GM18511 (cell line): ENCODE measurements at regions not wholly inside any gene's neighbourhood (a gene's known extent, or its start where the extent isn't known, plus 50 kb on each side); places are given as distances from the start of the nearest gene placed in this dataset.

Experiments used
- ATAC-seq: cut with Tn5 transposase; IDR thresholded peaks from one replicate; pipeline ENCODE4 v1.9.1; 2021; ENCODE audit warnings: mild to moderate bottlenecking, moderate library complexity; ENCODE audit not compliant: unreplicated experiment

DNA sequence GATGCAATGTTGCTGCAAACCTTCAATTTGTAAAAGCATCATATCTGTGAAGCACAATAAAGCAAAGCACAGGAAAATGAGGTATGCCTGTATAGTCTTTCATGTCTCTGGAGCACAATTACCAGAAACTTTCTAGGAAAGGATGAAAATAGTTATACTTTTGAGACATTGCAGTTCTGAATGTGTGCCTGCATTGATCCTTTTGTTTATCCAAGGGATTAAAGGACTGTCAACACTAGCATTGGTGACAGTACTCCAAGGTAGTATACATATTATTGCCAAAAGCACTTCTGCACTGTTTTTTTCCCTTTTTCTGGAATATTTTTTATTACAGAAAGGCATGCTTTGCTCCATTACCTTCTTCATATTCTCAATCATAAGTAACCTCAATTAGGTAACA is 476.0 kb downstream of the GABRG1 start:
- no peak for ATAC-seq

DNA sequence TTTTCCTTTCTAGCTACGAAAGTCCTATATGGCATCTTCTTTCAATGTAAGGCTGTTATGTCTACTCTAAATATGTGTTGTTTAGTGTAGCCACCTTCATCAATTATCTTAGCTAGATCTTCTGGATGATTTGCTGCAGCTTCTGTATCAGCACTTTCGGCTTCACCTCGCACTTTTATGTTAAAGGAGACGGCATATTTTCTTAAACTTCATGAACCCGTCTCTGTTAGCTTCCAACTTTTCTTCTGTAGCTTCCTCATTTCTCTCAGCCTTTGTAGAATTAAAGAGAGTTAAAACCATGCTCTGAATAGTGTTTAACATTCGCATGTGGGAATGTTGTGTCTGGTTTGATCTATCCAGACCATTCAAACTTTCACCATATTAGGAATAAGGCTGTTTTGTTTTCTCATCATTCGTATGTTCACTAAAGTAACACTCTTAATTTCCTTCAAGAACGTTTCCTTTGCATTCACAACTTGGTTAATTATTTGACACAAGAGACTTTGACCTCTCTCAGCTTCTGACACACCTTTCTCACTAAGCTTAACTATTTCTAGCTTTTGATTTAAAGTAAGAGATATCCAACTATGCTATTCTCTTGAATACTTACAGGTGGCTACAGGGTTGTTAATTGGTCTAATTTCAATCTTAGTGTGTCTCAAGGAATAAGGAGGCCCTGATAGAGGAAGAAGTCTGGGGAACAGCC is 476.8 kb downstream of the GABRG1 start:
- no peak for ATAC-seq

DNA sequence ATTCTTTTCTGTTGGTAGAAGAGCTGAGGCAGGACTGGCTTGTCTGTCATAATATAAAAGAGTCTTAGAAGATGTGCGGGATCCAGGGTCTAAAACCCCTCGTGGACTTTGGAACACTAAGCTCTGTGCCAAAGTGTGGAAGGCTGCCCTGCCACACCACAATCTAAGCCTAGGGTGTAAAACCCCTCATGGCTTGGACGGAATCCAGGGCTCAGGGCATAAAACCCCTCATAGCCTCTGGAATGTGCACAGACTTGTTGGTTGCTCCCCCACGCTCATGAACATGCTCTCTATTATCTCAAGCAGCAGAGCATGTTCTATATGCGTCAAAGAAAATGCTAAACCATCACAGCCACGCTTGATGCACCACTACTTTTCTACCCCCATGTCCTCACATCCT is 483.6 kb downstream of the GABRG1 start:
- no peak for ATAC-seq

DNA sequence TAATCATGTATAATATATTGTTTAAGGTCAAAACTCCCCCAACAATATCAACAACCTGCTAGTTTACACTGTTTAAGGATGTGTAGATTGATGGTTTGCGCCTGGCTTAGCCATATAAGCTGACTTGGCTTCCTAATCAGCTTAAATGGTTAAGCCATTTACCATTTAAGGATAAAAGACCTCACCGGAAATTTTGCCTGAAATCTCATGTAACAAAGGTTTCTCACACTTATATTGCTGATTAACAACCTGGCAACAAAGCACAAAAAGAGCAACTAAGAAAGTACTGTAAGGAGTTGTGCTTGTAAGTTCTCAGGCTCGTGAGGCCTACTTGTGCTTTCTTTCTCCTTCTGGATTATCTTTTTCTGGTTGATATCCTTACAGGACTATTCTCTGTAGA is 485.2 kb downstream of the GABRG1 start:
- ATAC-seq: no peak

DNA sequence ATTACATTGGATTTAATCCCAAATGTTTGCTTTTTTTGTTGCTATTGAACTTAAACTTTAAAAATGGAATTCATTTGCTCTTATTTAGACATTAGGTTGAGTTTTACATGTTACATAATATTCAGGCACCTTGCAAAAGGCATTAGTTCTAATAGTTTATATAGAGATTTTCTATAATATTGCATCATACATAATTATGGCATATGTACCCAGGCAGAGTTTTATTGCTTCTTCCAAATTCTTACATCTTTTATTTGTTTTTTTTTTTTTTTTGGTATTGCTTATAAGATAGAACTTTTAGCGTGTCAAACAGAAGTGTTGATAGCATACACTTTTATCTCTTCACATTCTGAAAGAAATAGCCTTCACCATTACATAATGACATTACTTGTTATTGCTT is 487.7 kb downstream of the GABRG1 start:
- no peak for ATAC-seq

DNA sequence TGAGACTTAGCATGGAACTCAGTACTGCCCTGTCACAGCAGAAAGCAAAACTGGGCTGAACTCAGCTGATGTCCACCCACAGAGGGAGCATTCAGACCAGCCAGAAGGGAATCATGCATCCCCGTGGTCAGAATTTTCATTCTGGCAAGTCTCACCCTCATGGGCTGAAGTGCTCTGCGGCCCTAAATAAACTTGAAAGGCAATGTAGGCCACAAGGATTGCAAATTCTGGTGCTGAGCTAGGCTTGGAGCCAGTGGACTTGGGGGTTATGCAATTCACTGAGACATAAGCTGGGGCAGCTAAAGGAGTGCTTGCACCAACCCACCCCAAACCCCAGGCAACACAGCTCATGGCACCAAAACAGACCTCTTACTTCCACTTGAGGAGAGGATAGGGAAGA is 494.1 kb downstream of the GABRG1 start:
- ATAC-seq: no peak

DNA sequence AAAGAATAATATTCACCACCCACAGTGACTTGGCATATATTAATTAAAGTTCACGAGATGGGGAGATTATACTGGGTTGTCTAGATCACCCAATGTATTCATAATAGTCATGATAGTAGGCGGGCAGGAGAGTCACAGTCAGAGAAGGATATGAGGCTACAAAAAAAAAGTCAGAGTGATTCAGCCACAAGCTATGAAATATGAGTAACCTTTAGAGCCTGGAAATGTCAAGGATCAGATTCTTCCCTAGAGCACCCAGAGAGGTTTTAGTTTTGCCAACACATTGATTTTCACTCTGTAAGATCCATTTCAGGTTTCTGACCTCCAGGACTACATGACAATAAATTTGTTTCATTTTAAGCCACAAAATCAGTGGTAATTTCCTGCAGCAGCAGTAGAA is 501.9 kb downstream of the GABRG1 start:
- no peak for ATAC-seq

DNA sequence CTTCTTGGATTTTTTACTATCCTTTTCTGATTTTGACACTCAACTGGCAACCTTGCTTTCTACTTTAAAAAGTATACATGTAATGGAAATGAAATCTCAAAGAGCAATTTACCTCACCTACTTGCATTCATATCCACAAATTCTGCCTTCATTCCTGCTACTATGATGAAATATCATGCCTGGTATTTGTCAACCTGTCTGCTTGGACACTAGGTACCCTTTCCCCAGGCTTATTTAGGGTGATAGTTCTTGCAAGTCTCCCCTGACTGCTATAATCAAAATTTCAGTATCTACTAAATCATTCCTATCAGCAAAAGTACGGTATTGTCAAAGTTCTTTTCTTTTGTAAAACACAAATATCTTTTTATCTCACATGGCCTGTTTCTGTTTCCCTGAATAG is 503.0 kb downstream of the GABRG1 start:
- no peak for ATAC-seq

DNA sequence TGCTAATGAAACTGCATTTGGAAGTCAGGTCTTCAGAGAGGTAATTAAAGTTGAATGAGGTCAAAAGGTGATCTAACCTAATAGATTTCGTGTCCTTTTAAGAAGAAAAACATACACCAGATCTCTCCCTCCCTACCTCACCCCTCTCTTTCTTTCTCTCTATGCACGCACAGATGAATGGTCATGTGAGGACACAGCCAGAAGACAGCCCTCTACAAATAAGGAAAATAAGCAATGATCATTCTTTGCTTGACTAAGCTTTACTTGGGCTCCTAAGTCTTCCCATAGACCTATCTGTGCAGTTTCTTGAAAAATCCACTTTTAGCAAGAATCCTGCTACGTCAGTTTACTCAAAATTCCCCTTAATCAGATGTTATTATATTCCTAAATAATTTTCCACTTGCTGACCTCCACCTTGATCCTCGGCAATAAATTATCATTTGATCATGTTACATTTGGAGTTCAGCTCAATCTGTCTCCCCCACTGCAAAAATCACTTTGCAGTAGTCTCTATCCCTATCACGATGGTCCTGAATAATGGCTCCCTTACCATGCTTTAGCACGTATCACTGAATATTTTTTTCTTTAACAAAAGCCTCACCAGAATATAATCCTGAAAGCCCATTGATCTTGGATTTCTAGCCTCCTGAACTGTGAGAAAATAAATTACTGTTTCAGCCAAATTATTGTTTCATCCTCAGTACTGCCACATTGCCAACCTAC is 527.3 kb downstream of the GABRG1 start:
- ATAC-seq: no peak

DNA sequence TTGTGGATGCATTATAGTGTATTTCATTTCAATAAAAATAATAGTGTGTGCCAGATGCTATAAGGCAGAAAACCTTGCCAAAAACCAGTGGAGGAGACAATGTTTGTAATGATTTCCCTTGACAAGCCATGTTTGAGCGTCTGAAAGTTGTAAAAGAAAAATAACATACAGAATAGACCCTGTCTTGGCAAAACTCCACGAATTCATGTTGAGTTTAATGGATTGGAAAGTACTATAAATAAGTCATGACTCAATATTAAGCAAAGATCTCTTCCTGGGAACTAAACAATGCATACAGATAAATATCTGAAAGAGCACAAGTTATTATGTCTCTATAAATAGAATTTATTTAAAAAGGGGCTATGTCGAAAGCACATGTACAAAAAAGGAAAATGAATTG is 543.5 kb downstream of the GABRG1 start:
- ATAC-seq: no peak

DNA sequence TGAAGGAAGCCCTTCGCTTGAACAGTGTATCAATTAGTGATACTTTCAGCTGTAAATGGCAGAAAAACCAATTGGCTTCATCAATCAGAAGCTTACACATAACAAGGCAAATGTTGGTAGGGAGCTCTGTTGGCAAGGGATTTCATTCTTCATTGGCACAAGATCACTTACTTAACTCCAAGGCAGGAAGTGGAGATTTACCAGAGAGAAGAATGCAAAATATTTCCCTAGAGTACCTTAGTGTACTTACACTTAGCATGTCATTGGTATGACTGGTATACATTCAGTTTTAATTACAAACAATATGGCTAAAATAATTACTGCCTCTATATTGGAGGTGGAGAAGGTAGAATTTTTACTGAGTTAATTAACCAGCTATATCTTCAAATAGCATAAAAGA is 545.0 kb downstream of the GABRG1 start:
- ATAC-seq: no peak

DNA sequence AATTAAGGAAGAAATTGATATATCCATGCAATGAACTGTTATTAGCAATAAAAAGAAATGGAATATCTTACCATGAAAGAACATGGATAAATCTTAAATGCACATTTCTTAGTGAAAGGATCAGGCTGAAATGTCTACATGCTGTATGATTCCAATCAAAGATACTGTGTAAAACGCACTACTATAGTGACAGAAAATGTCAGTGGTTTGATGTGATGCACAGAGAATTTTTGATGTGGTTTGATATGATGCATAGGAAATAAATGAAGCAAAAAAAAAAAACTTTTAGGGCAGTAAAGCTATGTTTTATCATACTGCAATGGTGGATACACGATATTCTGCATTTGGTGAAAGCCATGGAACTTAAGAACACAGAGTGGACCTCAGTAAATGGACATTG is 547.6 kb downstream of the GABRG1 start:
- no peak for ATAC-seq

DNA sequence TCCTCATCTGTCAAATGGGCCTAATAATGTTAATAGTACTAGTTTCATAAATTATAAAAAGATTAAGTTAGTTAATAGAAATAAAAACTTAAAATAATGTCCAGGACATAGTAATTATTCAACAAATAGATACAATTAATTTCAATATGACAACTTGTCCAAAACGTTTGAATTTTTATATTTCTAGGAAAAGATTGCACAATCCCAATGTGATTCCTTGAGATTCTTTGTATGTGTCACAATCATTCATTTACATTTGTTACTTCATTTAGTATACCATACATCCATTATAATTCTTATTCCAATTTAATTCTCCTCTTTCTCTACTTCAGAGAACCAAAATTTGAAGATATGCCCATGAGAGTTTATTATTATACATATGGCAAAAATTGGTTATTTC is 554.2 kb downstream of the GABRG1 start:
- no peak for ATAC-seq

DNA sequence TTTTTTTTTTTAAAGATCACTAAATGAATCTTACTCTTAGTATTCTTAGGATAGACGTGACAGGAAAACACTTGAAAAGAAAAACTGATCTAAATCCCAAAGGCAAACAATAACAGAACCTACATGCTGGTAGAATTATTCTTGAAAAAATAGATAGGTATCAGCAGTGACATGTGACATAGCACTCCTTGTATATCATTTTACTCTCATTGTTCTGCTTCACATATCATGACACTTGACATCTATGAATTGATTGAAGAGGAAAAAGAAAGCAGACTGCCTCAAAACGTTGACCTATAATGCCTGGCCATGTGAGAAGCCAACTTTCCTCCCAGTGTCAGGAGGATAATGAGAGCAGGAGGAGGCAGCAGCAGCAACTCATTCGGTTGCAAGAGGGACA is 555.2 kb downstream of the GABRG1 start:
- no peak for ATAC-seq

DNA sequence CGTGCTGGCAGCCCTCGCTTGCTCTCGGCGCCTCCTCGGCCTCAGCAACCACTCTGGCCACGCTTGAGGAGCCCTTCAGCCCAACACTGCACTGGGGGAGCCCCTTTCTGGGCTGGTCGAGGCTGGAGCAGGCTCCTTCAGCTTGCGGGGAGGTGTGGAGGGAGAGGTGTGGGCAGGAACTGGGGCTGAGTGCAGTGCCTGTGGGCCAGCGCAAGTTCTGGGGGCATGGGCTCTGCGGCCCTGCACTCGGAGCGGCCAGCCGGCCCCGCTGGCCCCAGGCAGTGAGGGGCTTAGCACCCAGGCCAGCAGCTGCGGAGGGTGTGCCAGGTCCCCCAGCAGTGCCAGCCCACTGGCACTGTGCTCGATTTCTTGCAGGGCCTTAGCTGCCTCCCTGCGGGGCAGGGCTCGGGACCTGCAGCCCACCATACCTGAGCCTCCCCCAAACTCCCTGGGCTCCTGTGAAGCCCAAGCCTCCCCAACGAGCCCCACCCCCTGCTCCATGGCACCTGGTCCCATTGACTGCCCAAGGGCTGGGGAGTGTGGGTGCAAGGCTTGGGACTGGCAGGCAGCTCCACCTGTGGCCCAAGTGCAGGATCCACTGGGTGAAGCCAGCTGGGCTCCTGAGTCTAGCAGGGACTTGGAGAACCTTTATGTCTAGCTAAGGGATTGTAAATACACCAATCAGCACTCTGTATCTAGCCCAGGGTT is 556.8 kb downstream of the GABRG1 start:
- no peak for ATAC-seq

DNA sequence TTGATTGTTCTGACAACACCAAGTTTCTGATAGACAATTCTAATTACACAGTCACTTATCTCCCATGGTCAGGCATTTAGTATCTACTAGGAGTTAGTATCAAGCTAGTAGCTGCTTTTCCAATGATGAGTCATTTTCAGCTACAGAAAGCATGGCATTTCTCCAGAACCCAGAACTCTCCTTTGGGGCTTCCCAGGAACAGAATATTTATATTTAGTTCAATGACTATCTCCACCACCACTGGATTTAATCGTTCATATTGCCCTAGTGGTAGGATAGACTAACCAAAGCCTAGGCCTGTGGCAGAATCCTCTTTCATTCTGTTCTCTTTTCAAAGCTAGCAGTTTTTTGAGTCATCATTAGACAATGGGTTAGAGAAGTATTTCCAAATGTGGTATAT is 569.4 kb downstream of the GABRG1 start:
- ATAC-seq: no peak

DNA sequence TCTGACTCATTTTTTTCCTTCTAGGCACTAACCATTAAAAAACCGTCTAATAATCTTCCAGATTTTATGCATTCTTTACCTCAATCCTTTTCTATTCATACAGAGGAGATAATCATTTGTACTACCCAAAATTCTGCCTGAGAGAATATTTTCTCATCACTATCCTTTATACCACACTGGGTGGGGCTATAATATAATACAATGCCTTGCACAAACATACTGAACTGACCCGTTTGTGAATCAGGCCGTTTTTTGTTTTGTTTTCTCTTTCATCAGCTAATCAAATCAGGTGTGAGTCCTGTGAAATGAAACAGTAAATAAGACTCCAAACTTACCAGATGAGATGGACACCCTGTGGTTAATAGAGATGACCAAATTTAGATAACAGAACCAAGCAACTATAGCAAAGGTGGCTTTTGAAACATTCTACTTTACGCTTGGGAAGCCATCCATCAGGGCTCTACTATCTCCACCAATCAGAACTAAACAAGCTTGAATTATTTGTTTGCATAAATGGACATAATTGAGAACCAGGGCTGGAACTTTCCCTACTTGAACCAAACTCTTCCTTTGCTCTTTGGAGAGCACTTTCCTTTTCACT is 573.0 kb downstream of the GABRG1 start:
- ATAC-seq: no peak

DNA sequence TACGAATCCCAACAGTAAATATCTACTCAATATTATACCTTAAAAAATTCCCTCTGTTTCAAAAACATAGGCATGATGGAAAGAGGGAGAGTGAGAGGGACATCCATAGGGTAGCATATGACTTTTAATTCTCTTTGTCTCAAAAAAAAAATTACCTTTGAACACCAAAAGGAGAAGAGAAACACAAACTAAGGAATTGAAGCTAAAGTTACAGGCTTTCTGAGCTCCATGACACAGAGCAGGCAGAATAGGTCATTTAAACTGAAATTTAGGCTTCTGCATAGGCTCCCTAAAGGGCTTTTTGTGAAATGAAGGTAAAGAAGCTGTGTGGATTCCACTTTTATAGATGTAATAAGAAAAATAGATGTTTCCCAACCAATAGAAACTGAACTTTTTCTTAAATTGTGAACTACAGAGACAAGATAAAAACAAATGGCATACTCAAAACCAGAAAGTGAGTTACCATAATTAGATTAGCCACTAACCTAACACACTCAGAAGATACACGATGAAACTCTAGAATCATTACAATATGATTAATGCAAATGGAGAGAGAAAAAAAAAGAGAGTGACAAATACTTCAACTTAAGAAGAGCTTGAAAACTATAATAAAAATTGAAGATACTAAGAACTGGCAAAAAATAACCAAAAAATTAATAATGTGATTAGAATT is 584.6 kb downstream of the GABRG1 start:
- no peak for ATAC-seq

DNA sequence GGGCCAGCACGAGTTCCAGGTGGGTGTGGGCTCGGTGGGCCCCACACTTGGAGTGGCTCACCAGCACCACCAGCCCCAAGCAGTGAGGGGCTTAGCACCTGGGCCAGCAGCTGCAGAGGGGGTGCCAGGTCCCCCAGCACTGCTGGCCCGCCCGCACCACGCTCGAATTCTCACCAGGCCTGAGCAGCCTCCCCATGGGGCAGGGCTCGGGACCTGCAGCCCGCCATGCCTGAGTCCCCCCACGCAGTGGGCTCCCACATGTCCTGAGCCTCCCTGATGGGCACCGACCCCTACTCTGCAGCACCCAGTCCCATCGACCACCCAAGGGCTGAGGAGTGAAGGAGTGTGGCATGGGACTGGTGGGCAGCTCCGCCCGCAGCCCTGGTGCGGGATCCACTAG is 593.4 kb downstream of the GABRG1 start:
- ATAC-seq: no peak

DNA sequence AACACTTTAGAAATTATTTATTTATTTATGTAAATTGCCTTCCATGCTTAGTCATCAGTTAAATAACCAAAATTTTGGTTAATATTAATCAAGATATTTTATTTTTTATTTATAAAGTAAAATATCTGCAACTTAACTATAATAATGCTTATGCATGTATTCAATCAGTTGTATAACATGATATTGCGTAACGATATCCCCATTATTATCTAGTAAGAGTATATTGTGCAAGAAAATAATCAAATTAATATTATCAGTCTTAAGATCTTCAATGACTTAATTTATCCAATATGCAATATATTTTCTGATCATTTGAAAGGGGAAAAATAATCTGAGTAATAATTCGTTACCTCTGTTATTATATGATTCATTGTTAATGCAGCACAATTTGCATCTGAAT is 596.7 kb downstream of the GABRG1 start:
- ATAC-seq: no peak

DNA sequence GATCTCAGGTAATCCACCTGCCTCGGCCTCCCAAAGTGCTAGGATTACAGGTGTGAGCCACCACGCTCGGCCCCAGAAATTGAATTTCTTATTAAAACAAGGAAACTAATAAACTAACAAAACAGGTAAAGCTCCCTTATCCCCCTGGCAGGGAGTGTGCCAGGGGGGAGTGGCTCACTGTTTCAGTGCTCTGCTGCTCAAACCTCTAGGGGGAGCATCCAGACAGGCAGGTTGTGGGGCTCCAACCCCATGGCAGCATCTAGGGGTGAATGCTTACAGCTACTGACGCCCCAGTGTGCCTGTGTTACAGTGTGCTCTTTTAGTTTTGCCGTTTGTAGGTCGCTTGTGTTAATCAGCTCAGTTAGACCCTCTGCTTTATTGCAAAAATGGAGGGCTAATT is 605.0 kb downstream of the GABRG1 start:
- no peak for ATAC-seq
